DOHH2 (cell line): ENCODE measurements at regions not wholly inside any gene's neighbourhood (a gene's known extent, or its start where the extent isn't known, plus 50 kb on each side); places are given as distances from the start of the nearest gene placed in this dataset.
"Not testable (repeated sequence)": the region's sequence is repeated elsewhere in the genome, so short reads cannot be mapped to it uniquely, and the experiment has no call there.

Experiments
- H3F3A ChIP-seq: fragments of 200-600 bp; sonication (generic), shearing (Covaris generic); 2 replicates; pipeline ENCODE4 v1.6.0; 2016; ENCODE audit warnings: antibody characterized with exemption, mild to moderate bottlenecking; ENCODE audit not compliant: control insufficient read depth, insufficient read depth
- H3K27ac ChIP-seq: fragments of 200-600 bp; sonication (generic); 2 replicates; pipeline ENCODE4 v1.5.1; 2014; ENCODE audit warnings: low read depth, mild to moderate bottlenecking, low read length, moderate library complexity
- H3K27me3 ChIP-seq: fragments of 200-600 bp; sonication (generic); 2 replicates; pipeline ENCODE4 v1.6.1; 2014; ENCODE audit warnings: mild to moderate bottlenecking, low read length, mixed read lengths; ENCODE audit not compliant: control insufficient read depth
- H3K36me3 ChIP-seq: fragments of 200-600 bp; sonication (generic); 2 replicates; pipeline ENCODE4 v1.6.1; 2014; ENCODE audit warnings: mild to moderate bottlenecking, low read length, moderate library complexity, mixed read lengths; ENCODE audit not compliant: control insufficient read depth
- H3K4me1 ChIP-seq: fragments of 200-600 bp; sonication (generic); 2 replicates; pipeline ENCODE4 v1.6.1; 2014; ENCODE audit warnings: mild to moderate bottlenecking, low read length, mixed read lengths; ENCODE audit not compliant: control insufficient read depth
- H3K4me2 ChIP-seq: fragments of 200-600 bp; sonication (generic); 2 replicates; pipeline ENCODE4 v1.6.0; 2014; ENCODE audit warnings: mild to moderate bottlenecking, low read length, moderate library complexity
- H3K4me3 ChIP-seq: fragments of 200-600 bp; sonication (generic); 2 replicates; pipeline ENCODE4 v1.5.1; 2014; ENCODE audit warnings: mild to moderate bottlenecking, low read length, mixed read lengths
- H3K79me2 ChIP-seq: fragments of 200-600 bp; sonication (generic); 2 replicates; pipeline ENCODE4 v1.6.1; 2014; ENCODE audit warnings: mild to moderate bottlenecking, low read length, mixed read lengths; ENCODE audit not compliant: control insufficient read depth
- H3K9me2 ChIP-seq: fragments of 200-600 bp; sonication (generic); replicated peaks from 2 replicates; pipeline ENCODE4 v1.6.1; 2014; ENCODE audit warnings: mild to moderate bottlenecking, low read length, mixed read lengths; ENCODE audit not compliant: control insufficient read depth
- H3K9me3 ChIP-seq: fragments of 200-600 bp; sonication (generic); 2 replicates; pipeline ENCODE4 v1.6.1; 2014; ENCODE audit warnings: antibody characterized with exemption, low read length, mixed read lengths; ENCODE audit not compliant: control insufficient read depth, insufficient read depth
- H4K20me1 ChIP-seq: fragments of 200-600 bp; sonication (generic); 2 replicates; pipeline ENCODE4 v1.6.0; 2014; ENCODE audit warnings: low read depth, mild to moderate bottlenecking, antibody characterized with exemption, low read length, moderate library complexity; ENCODE audit not compliant: control insufficient read depth, insufficient read depth
- EZH2phosphoT487 ChIP-seq: fragments of 200-600 bp; sonication (generic); IDR thresholded peaks from 2 replicates; pipeline ENCODE4 v1.6.1; 2017; ENCODE audit warnings: borderline replicate concordance, mild to moderate bottlenecking, antibody characterized with exemption, low read length, moderate library complexity, mixed read lengths
- TF ChIP-seq, protein P1 (sequence below): fragments of 200-600 bp; sonication (generic); IDR thresholded peaks from one replicate; pipeline ENCODE4 v1.5.1; 2014; ENCODE audit warnings: antibody characterized with exemption, mild to moderate bottlenecking, low read depth, low read length; ENCODE audit not compliant: poor library complexity, severe bottlenecking

DNA sequence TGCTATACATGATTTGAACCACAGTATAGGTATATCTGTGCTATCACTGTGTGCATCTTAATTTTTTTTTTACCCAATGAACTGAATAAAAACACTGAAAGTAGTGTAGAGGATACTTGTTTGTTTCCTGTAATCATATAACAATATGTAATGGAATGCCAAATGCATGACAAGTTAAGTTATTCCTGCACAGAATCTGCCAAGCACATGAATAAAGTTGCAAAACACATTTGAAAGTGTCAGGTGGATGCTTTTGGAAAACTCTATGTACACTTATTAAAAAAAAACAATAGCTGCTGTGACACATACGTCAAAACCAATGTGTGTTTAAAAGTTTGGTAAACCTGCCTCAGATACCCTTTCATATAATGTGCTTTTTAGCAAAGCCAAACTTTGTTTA lies 1638.1 kb upstream of the SEL1L start:
- Histone ChIP-seq H3F3A (no peaks in the 10 kb centered on the region), H3K79me2 (no peaks in the 10 kb centered on the region), H3K4me2 (no peak overlapping the region), H3K4me3 (no peak overlapping the region), H3K9me3 (no peaks in the 10 kb centered on the region), H3K9me2 (no peaks in the 10 kb centered on the region), H4K20me1 (no peaks in the 10 kb centered on the region), H3K27ac (no peak overlapping the region), H3K36me3 (no peaks in the 10 kb centered on the region), H3K4me1 (no peaks in the 10 kb centered on the region), H3K27me3 (no peaks in the 10 kb centered on the region)
- TF ChIP-seq EZH2phosphoT487: no peak
- TF ChIP-seq, protein P1, sequence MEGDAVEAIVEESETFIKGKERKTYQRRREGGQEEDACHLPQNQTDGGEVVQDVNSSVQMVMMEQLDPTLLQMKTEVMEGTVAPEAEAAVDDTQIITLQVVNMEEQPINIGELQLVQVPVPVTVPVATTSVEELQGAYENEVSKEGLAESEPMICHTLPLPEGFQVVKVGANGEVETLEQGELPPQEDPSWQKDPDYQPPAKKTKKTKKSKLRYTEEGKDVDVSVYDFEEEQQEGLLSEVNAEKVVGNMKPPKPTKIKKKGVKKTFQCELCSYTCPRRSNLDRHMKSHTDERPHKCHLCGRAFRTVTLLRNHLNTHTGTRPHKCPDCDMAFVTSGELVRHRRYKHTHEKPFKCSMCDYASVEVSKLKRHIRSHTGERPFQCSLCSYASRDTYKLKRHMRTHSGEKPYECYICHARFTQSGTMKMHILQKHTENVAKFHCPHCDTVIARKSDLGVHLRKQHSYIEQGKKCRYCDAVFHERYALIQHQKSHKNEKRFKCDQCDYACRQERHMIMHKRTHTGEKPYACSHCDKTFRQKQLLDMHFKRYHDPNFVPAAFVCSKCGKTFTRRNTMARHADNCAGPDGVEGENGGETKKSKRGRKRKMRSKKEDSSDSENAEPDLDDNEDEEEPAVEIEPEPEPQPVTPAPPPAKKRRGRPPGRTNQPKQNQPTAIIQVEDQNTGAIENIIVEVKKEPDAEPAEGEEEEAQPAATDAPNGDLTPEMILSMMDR: no peak

DNA sequence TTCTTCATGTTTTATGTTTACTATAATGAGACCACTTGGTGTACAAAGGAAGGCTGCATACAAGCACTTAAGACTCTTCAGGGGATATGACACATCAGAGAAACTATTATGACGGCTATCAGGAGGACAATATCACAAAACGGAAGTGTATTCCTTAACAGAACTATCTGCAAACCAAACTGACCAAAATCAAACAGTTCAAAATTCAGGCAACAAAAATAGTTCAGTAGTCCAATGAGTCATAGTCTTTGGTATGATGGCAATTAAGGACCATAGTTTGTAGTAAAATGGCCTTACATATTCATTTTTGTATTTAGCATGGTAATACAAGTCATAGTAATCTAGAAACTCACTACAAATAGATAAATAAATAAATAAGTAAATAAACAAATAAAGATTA lies 1638.7 kb upstream of the SEL1L start:
- Histone ChIP-seq H3K27ac (no peak overlapping the region), H3K9me3 (no peaks in the 10 kb centered on the region), H3F3A (no peaks in the 10 kb centered on the region), H3K4me2 (no peak overlapping the region), H3K79me2 (no peaks in the 10 kb centered on the region), H3K4me3 (no peak overlapping the region), H3K4me1 (no peaks in the 10 kb centered on the region), H3K27me3 (no peaks in the 10 kb centered on the region), H3K9me2 (no peaks in the 10 kb centered on the region), H3K36me3 (no peaks in the 10 kb centered on the region), H4K20me1 (no peaks in the 10 kb centered on the region)
- TF ChIP-seq, protein P1: no peak
- no peak for TF ChIP-seq EZH2phosphoT487

DNA sequence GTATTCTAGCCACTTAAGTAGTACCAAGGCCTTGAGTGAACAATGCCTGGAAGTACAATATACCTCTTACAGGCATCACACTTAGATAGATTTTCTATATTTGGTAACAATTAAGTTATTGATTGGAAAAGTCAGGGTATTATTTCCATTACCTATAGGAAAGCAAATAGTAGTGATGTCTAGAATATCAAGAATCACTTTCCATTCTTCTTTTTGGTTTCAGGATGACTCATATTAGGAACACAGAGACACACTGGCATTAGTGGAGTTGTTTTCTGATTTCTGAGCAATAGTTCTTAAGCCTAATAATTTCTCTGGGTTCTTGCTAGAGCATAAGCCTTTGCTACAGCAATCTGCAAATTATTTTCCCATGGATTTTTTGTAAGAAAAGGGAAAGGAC lies 1640.0 kb upstream of the SEL1L start:
- TF ChIP-seq EZH2phosphoT487: no peak
- TF ChIP-seq, protein P1: no peak
- Histone ChIP-seq H3K27ac (no peak overlapping the region), H3K36me3 (no peaks in the 10 kb centered on the region)

DNA sequence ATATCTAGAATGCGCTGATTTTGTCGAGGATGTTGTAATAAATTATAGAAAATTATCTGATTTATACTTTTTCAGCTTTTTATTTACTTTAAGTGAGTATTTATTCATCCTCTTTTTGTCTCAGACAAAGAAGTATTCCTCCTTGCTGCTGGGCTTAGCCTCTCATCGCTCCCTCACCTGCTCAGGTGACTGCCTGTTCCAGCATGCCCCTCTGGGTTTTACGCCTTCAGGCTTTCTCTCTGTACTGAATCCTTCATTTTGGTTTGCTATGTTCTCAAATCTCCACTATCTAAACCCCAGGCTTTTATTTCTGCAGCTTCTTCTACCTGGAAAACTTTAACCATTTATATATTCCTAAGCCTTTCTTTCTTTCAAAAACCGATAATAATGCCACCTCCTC lies 1650.9 kb upstream of the SEL1L start:
- H3K9me2 ChIP-seq: no peaks in the 10 kb centered on the region
- no peak overlapping the region for H3K4me2 ChIP-seq
- no peaks in the 10 kb centered on the region for H4K20me1 ChIP-seq
- H3K9me3 ChIP-seq: no peaks in the 10 kb centered on the region
- no peaks in the 10 kb centered on the region for H3K4me1 ChIP-seq
- no peak overlapping the region for H3K4me3 ChIP-seq
- no peak for TF ChIP-seq EZH2phosphoT487
- TF ChIP-seq, protein P1: no peak
- H3K27ac ChIP-seq: no peak overlapping the region
- H3K79me2 ChIP-seq: no peaks in the 10 kb centered on the region
- no peaks in the 10 kb centered on the region for H3K27me3 ChIP-seq
- H3K36me3 ChIP-seq: no peaks in the 10 kb centered on the region
- H3F3A ChIP-seq: no peaks in the 10 kb centered on the region

More for the DNA sequence above, 1640.0 kb upstream of the SEL1L start:
- H3K4me2 ChIP-seq: no peak overlapping the region
- no peaks in the 10 kb centered on the region for H3K9me3 ChIP-seq
- no peaks in the 10 kb centered on the region for H3K79me2 ChIP-seq
- no peaks in the 10 kb centered on the region for H3K9me2 ChIP-seq
- no peaks in the 10 kb centered on the region for H4K20me1 ChIP-seq
- H3K4me1 ChIP-seq: no peaks in the 10 kb centered on the region
- no peak overlapping the region for H3K4me3 ChIP-seq
- H3F3A ChIP-seq: no peaks in the 10 kb centered on the region
- no peaks in the 10 kb centered on the region for H3K27me3 ChIP-seq

DNA sequence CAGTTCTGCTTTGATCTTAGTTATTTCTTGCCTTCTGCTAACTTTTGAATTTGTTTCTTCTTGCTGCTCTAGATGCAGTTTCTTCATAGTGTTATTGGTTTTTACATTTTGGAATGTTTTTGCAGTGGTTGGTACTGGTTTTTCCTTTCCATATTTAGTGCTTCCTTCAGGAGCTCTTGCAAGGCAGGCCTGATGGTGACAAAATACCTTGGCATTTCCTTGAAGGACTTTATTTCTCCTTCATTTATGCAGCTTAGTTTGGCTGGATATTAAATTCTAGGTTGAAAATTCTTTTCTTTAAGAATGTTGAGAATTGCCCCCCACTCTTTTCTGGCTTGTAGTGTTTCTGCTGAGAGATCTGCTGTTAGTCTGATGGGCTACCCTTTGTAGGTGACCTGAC lies 1654.7 kb upstream of the SEL1L start:
- not testable (repeated sequence) for H3K9me2 ChIP-seq, H3K27ac ChIP-seq, H4K20me1 ChIP-seq, H3K4me1 ChIP-seq, H3K9me3 ChIP-seq, H3K4me2 ChIP-seq, H3K4me3 ChIP-seq, H3K79me2 ChIP-seq, H3K27me3 ChIP-seq, H3K36me3 ChIP-seq, H3F3A ChIP-seq
